Esophagus muscularis mucosa (tissue), 3 donors: ENCODE measurements at regions not wholly inside any gene's neighbourhood (a gene's known extent, or its start where the extent isn't known, plus 50 kb on each side); places are given as distances from the start of the nearest gene placed in this dataset.

Experiments used
- POLR2A ChIP-seq: fragments of 450-650 bp; IDR thresholded peaks from one replicate; pipeline ENCODE4 v1.6.1; 2017; ENCODE audit warnings: antibody characterized with exemption, moderate library complexity, mild to moderate bottlenecking, low read depth
- TF ChIP-seq, protein P1 (sequence below), 3 experiments: fragments of 200-600 bp in 2 of 3; fragments of 450-650 bp in 1 of 3; sonication (generic) in 2 of 3; IDR thresholded peaks; one replicate each; pipeline ENCODE4 v1.5.1; 2017 to 2019; ENCODE audit warnings: antibody characterized with exemption in 3 of 3, mild to moderate bottlenecking in 2 of 3, moderate library complexity in 1 of 3

DNA sequence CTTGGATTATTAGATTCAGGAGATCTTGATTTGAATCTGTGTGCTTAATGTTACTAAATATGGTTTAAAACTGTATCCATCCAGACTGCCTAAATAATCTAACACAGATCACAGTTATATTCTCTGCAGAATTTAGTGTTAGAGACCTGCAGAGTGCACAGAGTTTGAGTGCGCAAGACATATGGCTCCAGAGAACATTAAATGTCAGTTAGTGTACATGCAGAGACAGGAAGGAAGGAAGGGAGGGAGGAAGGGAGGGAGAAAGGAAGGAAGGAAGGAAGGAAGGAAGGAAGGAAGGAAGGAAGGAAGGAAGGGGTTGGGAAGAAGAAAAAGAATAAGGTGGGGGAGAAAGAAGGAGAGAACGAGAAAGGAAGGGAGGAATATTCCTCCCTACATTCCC is 210.0 kb upstream of the COX7C start:
- TF ChIP-seq, protein P1, sequence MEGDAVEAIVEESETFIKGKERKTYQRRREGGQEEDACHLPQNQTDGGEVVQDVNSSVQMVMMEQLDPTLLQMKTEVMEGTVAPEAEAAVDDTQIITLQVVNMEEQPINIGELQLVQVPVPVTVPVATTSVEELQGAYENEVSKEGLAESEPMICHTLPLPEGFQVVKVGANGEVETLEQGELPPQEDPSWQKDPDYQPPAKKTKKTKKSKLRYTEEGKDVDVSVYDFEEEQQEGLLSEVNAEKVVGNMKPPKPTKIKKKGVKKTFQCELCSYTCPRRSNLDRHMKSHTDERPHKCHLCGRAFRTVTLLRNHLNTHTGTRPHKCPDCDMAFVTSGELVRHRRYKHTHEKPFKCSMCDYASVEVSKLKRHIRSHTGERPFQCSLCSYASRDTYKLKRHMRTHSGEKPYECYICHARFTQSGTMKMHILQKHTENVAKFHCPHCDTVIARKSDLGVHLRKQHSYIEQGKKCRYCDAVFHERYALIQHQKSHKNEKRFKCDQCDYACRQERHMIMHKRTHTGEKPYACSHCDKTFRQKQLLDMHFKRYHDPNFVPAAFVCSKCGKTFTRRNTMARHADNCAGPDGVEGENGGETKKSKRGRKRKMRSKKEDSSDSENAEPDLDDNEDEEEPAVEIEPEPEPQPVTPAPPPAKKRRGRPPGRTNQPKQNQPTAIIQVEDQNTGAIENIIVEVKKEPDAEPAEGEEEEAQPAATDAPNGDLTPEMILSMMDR (IDR thresholded peaks at IDR 0.05), result no peak
- TF ChIP-seq POLR2A, result no peak
